OCI-LY1 (cell line): ENCODE measurements at regions not wholly inside any gene's neighbourhood (a gene's known extent, or its start where the extent isn't known, plus 50 kb on each side); places are given as distances from the start of the nearest gene placed in this dataset.

Source experiments
- EZH2 ChIP-seq: fragments of 200-600 bp; sonication (generic), shearing (Covaris generic); IDR thresholded peaks from 2 replicates; pipeline ENCODE4 v1.8.0; 2017; ENCODE audit warnings: borderline replicate concordance, mixed run types, mild to moderate bottlenecking, antibody characterized with exemption, low read length, moderate library complexity, mixed read lengths
- TF ChIP-seq, protein P1 (sequence below): fragments of 200-600 bp; sonication (generic), shearing (Covaris generic); IDR thresholded peaks from 2 replicates; pipeline ENCODE4 v1.5.1; 2017; ENCODE audit warnings: mild to moderate bottlenecking, antibody characterized with exemption, low read length, moderate library complexity, mixed read lengths

DNA sequence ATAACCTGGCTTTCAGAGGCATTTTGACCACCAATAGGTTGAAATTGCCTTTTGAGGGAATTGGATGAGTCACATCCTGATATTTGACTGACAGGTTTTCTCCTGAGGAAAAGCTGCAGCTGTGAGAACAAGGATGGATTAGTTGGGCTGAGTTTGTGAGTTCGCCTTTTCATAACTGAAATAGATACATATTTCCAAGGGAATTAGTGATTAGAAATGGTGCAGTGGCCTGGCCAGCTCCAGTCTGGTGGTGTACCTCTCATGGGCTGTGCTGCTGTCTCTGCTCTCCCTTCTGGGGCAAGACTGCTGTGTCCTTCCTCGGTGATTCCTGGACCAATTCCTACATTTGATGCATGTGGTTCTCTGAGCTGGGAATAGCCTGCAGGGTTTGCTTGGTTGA lies 341.3 kb downstream of the TSN start:
- TF ChIP-seq, protein P1, sequence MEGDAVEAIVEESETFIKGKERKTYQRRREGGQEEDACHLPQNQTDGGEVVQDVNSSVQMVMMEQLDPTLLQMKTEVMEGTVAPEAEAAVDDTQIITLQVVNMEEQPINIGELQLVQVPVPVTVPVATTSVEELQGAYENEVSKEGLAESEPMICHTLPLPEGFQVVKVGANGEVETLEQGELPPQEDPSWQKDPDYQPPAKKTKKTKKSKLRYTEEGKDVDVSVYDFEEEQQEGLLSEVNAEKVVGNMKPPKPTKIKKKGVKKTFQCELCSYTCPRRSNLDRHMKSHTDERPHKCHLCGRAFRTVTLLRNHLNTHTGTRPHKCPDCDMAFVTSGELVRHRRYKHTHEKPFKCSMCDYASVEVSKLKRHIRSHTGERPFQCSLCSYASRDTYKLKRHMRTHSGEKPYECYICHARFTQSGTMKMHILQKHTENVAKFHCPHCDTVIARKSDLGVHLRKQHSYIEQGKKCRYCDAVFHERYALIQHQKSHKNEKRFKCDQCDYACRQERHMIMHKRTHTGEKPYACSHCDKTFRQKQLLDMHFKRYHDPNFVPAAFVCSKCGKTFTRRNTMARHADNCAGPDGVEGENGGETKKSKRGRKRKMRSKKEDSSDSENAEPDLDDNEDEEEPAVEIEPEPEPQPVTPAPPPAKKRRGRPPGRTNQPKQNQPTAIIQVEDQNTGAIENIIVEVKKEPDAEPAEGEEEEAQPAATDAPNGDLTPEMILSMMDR: no peak
- no peak for TF ChIP-seq EZH2
